B cell (primary cell): ENCODE measurements at regions not wholly inside any gene's neighbourhood (a gene's known extent, or its start where the extent isn't known, plus 50 kb on each side); places are given as distances from the start of the nearest gene placed in this dataset.

Source experiments
- EZH2 ChIP-seq: IDR thresholded peaks from 2 replicates; pipeline ENCODE4 v1.6.1; 2012; ENCODE audit warnings: borderline replicate concordance, low read depth, mild to moderate bottlenecking, moderate library complexity, low read length; ENCODE audit not compliant: insufficient read depth, poor library complexity, severe bottlenecking
- TF ChIP-seq, protein P1 (sequence below): fragments of 200-600 bp; IDR thresholded peaks from one replicate; pipeline ENCODE4 v1.8.0; 2022; ENCODE audit warnings: antibody characterized with exemption, mild to moderate bottlenecking

DNA sequence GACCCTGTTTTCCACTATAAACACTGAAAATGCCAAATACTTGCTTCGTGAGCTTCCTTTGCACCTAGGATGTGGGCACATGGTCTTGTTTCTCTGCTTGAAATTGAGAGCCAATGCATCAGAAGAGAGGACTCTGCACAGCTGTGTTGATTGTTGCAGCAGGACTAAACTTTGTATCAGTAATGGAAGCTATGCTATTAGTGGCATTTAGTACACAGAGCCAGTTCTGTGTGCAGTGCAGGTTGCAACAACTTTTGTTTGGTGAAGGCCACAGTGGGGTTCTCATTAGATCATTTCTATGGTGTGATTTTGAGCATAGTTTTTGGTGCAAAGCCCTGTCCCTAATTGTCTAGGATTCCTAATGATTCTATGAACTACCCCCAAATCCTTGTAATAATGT lies 54.4 kb upstream of the ANKRD17 start:
- TF ChIP-seq, protein P1, sequence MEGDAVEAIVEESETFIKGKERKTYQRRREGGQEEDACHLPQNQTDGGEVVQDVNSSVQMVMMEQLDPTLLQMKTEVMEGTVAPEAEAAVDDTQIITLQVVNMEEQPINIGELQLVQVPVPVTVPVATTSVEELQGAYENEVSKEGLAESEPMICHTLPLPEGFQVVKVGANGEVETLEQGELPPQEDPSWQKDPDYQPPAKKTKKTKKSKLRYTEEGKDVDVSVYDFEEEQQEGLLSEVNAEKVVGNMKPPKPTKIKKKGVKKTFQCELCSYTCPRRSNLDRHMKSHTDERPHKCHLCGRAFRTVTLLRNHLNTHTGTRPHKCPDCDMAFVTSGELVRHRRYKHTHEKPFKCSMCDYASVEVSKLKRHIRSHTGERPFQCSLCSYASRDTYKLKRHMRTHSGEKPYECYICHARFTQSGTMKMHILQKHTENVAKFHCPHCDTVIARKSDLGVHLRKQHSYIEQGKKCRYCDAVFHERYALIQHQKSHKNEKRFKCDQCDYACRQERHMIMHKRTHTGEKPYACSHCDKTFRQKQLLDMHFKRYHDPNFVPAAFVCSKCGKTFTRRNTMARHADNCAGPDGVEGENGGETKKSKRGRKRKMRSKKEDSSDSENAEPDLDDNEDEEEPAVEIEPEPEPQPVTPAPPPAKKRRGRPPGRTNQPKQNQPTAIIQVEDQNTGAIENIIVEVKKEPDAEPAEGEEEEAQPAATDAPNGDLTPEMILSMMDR: no peak
- TF ChIP-seq EZH2: no peak
